Liver (tissue), 8 donors: ENCODE measurements at regions not wholly inside any gene's neighbourhood (a gene's known extent, or its start where the extent isn't known, plus 50 kb on each side); places are given as distances from the start of the nearest gene placed in this dataset.

Experiments
- DNase-seq: peaks from one replicate; pipeline ENCODE4 v3.0.0-alpha.2; 2017; ENCODE audit warnings: low spot score
- H3K27ac ChIP-seq, 2 donors: one replicate each; pipeline ENCODE4 v1.7.0; 2013; ENCODE audit warnings: inconsistent platforms in 2 of 2, low read length in 2 of 2, control low read depth in 1 of 2, low read depth in 1 of 2, mild to moderate bottlenecking in 1 of 2
- H3K27me3 ChIP-seq, 4 donors: one replicate each; pipeline versions ENCODE4 v1.6.1 to v1.7.0; 2013; ENCODE audit warnings: low read length in 3 of 4, inconsistent platforms in 1 of 4, mild to moderate bottlenecking in 1 of 4, moderate library complexity in 1 of 4; ENCODE audit not compliant: control insufficient read depth in 4 of 4, insufficient read depth in 4 of 4
- H3K36me3 ChIP-seq, 4 donors: one replicate each; pipeline versions ENCODE4 v1.6.1 to v1.7.0; 2013; ENCODE audit warnings: low read length in 3 of 4, mild to moderate bottlenecking in 3 of 4, low read depth in 1 of 4, moderate library complexity in 1 of 4; ENCODE audit not compliant: control insufficient read depth in 4 of 4, insufficient read depth in 3 of 4
- H3K4me1 ChIP-seq, 4 donors: one replicate each; pipeline versions ENCODE4 v1.6.1 to v1.7.0; 2013; ENCODE audit warnings: low read length in 3 of 4, mild to moderate bottlenecking in 3 of 4, moderate library complexity in 1 of 4; ENCODE audit not compliant: control insufficient read depth in 4 of 4, insufficient read depth in 4 of 4
- H3K4me3 ChIP-seq, 3 donors: one replicate each; pipeline versions ENCODE4 v1.6.1 to v1.7.0; 2013; ENCODE audit warnings: low read length in 3 of 3, control low read depth in 1 of 3, low read depth in 1 of 3, mild to moderate bottlenecking in 1 of 3
- H3K9ac ChIP-seq, 2 donors: one replicate each; pipeline ENCODE4 v1.7.0; 2013; ENCODE audit warnings: low read length in 2 of 2, mild to moderate bottlenecking in 2 of 2, moderate library complexity in 2 of 2, control low read depth in 1 of 2, low read depth in 1 of 2
- H3K9me3 ChIP-seq, 4 donors: one replicate each; pipeline versions ENCODE4 v1.6.1 to v1.7.0; 2013; ENCODE audit warnings: low read length in 3 of 4; ENCODE audit not compliant: control insufficient read depth in 4 of 4
- ATF3 ChIP-seq: IDR thresholded peaks from 2 replicates; pipeline ENCODE4 v1.6.1; 2016; ENCODE audit warnings: antibody characterized with exemption
- CTCF ChIP-seq: fragments of 150-350 bp; IDR thresholded peaks from 2 replicates; pipeline ENCODE4 v1.5.1; 2017; ENCODE audit warnings: improper control_type of control experiment, low read depth, low read length; ENCODE audit not compliant: missing input control
- EGR1 ChIP-seq, 2 donors: IDR thresholded peaks; 2 replicates each; pipeline ENCODE4 v1.6.1; 2016 to 2018; ENCODE audit warnings: antibody characterized with exemption in 2 of 2, low read depth in 2 of 2
- FOXA1 ChIP-seq: IDR thresholded peaks from 2 replicates; pipeline ENCODE4 v1.6.1; 2016; ENCODE audit warnings: antibody characterized with exemption
- HNF4A ChIP-seq, 2 donors: conservative IDR thresholded peaks; 2 replicates each; pipeline ENCODE4 v1.6.1; 2016; ENCODE audit warnings: antibody characterized with exemption in 2 of 2, mild to moderate bottlenecking in 2 of 2
- HNF4G ChIP-seq: IDR thresholded peaks from 2 replicates; pipeline ENCODE4 v1.6.1; 2016; ENCODE audit warnings: antibody characterized with exemption
- JUND ChIP-seq, 2 donors: IDR thresholded peaks; 2 replicates each; pipeline ENCODE4 v1.6.1; 2016; ENCODE audit warnings: antibody characterized with exemption in 2 of 2
- MAX ChIP-seq: IDR thresholded peaks from 2 replicates; pipeline ENCODE4 v1.6.1; 2016; ENCODE audit warnings: antibody characterized with exemption
- NR2F2 ChIP-seq: IDR thresholded peaks from 2 replicates; pipeline ENCODE4 v1.6.1; 2016; ENCODE audit warnings: antibody characterized with exemption
- RAD21 ChIP-seq, 2 donors: IDR thresholded peaks; 2 replicates each; pipeline ENCODE4 v1.6.1; 2016; ENCODE audit warnings: antibody characterized with exemption in 2 of 2, mild to moderate bottlenecking in 2 of 2
- RXRA ChIP-seq, 2 donors: IDR thresholded peaks; 2 replicates each; pipeline ENCODE4 v1.6.1; 2017 to 2018; ENCODE audit warnings: antibody characterized with exemption in 2 of 2, mild to moderate bottlenecking in 1 of 2
- SP1 ChIP-seq: IDR thresholded peaks from 2 replicates; pipeline ENCODE4 v1.6.1; 2018; ENCODE audit warnings: antibody characterized with exemption, mild to moderate bottlenecking
- TAF1 ChIP-seq: conservative IDR thresholded peaks from 2 replicates; pipeline ENCODE4 v1.6.1; 2016; ENCODE audit warnings: antibody characterized with exemption, mild to moderate bottlenecking
- ZBTB33 ChIP-seq: IDR thresholded peaks from 2 replicates; pipeline ENCODE4 v1.6.1; 2016; ENCODE audit warnings: antibody characterized with exemption
- WGBS: extraction: QIAGEN DNeasy Blood & Tissue Kit; methylation state at CpG from one replicate; pipeline ENCODE4 v1.1.7; 2013; 5-methylcytosine and 5-hydroxymethylcytosine counted together
- donor health status: healthy.
- donor health status: healthy.
- donor health status: healthy.
- donor health status: healthy.
- donor health status: healthy.

GRCh38 chr4:36445480-36445879 is 164.1 kb downstream of the DTHD1 start (continued):
- TF ChIP-seq CTCF: no peak
- TF ChIP-seq ATF3: no peak
- no peak for TF ChIP-seq RXRA (IDR thresholded peaks at IDR 0.05)
- TF ChIP-seq HNF4G: no peak
- no peak for TF ChIP-seq TAF1
- TF ChIP-seq RAD21 (IDR thresholded peaks at IDR 0.05): no peak
- TF ChIP-seq JUND (IDR thresholded peaks at IDR 0.05): no peak
- TF ChIP-seq SP1: no peak

- H3K9me3 ChIP-seq: no peaks in the 10 kb centered on the region
- H3K27ac ChIP-seq: no peak overlapping the region
- no peak overlapping the region for H3K4me3 ChIP-seq
- no peak for DNase-seq
- TF ChIP-seq MAX: no peak
- TF ChIP-seq EGR1 (IDR thresholded peaks at IDR 0.05; ENCODE audit: low read depth in 2 of 2): no peak
- TF ChIP-seq JUND (IDR thresholded peaks at IDR 0.05): no peak
- H3K36me3 ChIP-seq: no peaks in the 10 kb centered on the region
- 62% methylated on average over 3 of the region's 3 CpGs for WGBS
- H3K4me1 ChIP-seq: no peaks in the 10 kb centered on the region
- no peak overlapping the region for H3K9ac ChIP-seq
- peaks cover 0 to 2% (median 0%) of the 10 kb centered on the region in 4 donors for H3K27me3 ChIP-seq
Measured at GRCh38 chr4:36446275-36446674, 164.9 kb downstream of the DTHD1 start.

GRCh38 chr4:36461344-36461743 is 179.9 kb downstream of the DTHD1 start:
- H3K9ac ChIP-seq: no peak overlapping the region
- no peak overlapping the region for H3K4me3 ChIP-seq
- DNase-seq: no peak
- no peak for TF ChIP-seq ZBTB33
- no peak for TF ChIP-seq CTCF
- no peak for TF ChIP-seq FOXA1
- no peak for TF ChIP-seq RXRA (IDR thresholded peaks at IDR 0.05)
- TF ChIP-seq HNF4G: no peak
- TF ChIP-seq RAD21 (IDR thresholded peaks at IDR 0.05): no peak
- TF ChIP-seq MAX: no peak
- no peak for TF ChIP-seq NR2F2
- TF ChIP-seq HNF4A (conservative IDR thresholded peaks at IDR 0.05): no peak
- TF ChIP-seq SP1: no peak
- H3K27me3 ChIP-seq: peaks cover 0 to 5% (median 0%) of the 10 kb centered on the region in 4 donors
- 85% methylated on average over 4 of the region's 4 CpGs for WGBS
- H3K36me3 ChIP-seq: no peaks in the 10 kb centered on the region
- H3K9me3 ChIP-seq: peaks cover 0 to 3% (median 0%) of the 10 kb centered on the region in 4 donors
- no peak overlapping the region for H3K27ac ChIP-seq
- no peaks in the 10 kb centered on the region for H3K4me1 ChIP-seq
